ENCODE measurements at regions not wholly inside any gene's neighbourhood (a gene's known extent, or its start where the extent isn't known, plus 50 kb on each side); places are given as distances from the start of the nearest gene placed in this dataset.

DNA sequence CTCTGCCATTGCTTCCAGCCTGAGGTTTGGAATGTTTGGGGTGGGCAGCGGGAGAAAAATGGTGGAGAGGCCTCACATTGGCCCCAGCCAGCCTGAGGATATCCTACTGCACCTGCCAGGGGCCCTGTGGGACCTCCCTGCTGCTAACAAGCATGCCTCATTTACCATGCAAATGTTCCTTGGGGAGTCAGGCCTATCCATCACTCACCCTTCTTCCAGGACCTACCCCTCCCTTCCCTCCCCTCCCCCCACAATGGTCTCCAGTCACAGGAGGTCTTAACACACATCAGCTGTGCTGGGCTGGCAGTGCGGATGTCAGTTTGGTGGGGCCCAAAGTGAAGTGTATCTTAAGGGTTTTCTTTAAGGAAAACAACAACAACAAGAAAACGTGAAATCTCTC, 139.2 kb downstream of the SHOX start:
- TF ChIP-seq ISL1 (CRISPR knock-in tag; IDR thresholded peaks at IDR 0.05) (no peak), ZNF70 (CRISPR knock-in tag; IDR thresholded peaks at IDR 0.05) (no peak), ZFP30 (CRISPR knock-in tag; IDR thresholded peaks at IDR 0.05) (no peak), RARB (CRISPR knock-in tag; IDR thresholded peaks at IDR 0.05) (no peak), TOX (CRISPR knock-in tag; IDR thresholded peaks at IDR 0.05; ENCODE audit: borderline replicate concordance) (no peak), ESRRG (CRISPR knock-in tag; IDR thresholded peaks at IDR 0.05) (no peak), ZFP3 (CRISPR knock-in tag; IDR thresholded peaks at IDR 0.05) (no peak), ARNTL (CRISPR knock-in tag; IDR thresholded peaks at IDR 0.05; ENCODE audit: borderline replicate concordance, low read depth) (no peak), ZNF565 (CRISPR knock-in tag; conservative IDR thresholded peaks at IDR 0.05; ENCODE audit: low read depth) (no peak)
- TF ChIP-seq, protein P1, sequence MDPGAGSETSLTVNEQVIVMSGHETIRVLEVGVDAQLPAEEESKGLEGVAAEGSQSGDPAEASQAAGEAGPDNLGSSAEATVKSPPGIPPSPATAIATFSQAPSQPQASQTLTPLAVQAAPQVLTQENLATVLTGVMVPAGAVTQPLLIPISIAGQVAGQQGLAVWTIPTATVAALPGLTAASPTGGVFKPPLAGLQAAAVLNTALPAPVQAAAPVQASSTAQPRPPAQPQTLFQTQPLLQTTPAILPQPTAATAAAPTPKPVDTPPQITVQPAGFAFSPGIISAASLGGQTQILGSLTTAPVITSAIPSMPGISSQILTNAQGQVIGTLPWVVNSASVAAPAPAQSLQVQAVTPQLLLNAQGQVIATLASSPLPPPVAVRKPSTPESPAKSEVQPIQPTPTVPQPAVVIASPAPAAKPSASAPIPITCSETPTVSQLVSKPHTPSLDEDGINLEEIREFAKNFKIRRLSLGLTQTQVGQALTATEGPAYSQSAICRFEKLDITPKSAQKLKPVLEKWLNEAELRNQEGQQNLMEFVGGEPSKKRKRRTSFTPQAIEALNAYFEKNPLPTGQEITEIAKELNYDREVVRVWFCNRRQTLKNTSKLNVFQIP (CRISPR knock-in tag; IDR thresholded peaks at IDR 0.05; ENCODE audit: borderline replicate concordance, low read depth) = no peak
- TF ChIP-seq, protein P2, sequence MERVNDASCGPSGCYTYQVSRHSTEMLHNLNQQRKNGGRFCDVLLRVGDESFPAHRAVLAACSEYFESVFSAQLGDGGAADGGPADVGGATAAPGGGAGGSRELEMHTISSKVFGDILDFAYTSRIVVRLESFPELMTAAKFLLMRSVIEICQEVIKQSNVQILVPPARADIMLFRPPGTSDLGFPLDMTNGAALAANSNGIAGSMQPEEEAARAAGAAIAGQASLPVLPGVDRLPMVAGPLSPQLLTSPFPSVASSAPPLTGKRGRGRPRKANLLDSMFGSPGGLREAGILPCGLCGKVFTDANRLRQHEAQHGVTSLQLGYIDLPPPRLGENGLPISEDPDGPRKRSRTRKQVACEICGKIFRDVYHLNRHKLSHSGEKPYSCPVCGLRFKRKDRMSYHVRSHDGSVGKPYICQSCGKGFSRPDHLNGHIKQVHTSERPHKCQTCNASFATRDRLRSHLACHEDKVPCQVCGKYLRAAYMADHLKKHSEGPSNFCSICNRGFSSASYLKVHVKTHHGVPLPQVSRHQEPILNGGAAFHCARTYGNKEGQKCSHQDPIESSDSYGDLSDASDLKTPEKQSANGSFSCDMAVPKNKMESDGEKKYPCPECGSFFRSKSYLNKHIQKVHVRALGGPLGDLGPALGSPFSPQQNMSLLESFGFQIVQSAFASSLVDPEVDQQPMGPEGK (CRISPR knock-in tag; IDR thresholded peaks at IDR 0.05; ENCODE audit: borderline replicate concordance) = no peak
- TF ChIP-seq, protein P3, sequence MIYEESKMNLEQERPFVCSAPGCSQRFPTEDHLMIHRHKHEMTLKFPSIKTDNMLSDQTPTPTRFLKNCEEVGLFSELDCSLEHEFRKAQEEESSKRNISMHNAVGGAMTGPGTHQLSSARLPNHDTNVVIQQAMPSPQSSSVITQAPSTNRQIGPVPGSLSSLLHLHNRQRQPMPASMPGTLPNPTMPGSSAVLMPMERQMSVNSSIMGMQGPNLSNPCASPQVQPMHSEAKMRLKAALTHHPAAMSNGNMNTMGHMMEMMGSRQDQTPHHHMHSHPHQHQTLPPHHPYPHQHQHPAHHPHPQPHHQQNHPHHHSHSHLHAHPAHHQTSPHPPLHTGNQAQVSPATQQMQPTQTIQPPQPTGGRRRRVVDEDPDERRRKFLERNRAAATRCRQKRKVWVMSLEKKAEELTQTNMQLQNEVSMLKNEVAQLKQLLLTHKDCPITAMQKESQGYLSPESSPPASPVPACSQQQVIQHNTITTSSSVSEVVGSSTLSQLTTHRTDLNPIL (CRISPR knock-in tag; IDR thresholded peaks at IDR 0.05; ENCODE audit: low read depth) = no peak
